Kidney (tissue), 13 donors: ENCODE measurements at regions not wholly inside any gene's neighbourhood (a gene's known extent, or its start where the extent isn't known, plus 50 kb on each side); places are given as distances from the start of the nearest gene placed in this dataset.

Experiments
- DNase-seq, 5 donors: peaks; one replicate each; pipeline ENCODE4 v3.0.0-alpha.2; 2013 to 2020
- FAIRE-seq: peaks from 2 replicates; lab custom pipeline; 2012; peaks lifted over from hg19 to GRCh38; lab: Jason Lieb, UNC
- H3K27ac ChIP-seq, 2 donors: one replicate each; pipeline ENCODE4 v1.7.0; 2013; ENCODE audit warnings: low read depth in 2 of 2, low read length in 2 of 2, inconsistent platforms in 1 of 2
- H3K27me3 ChIP-seq: one replicate; pipeline ENCODE4 v1.7.1; 2013; ENCODE audit warnings: low read length, inconsistent platforms; ENCODE audit not compliant: control insufficient read depth, insufficient read depth
- H3K36me3 ChIP-seq, 3 donors: one replicate each; pipeline versions ENCODE4 v1.7.0 to v1.7.1; 2013; ENCODE audit warnings: low read length in 3 of 3, control low read depth in 1 of 3, inconsistent platforms in 1 of 3; ENCODE audit not compliant: insufficient read depth in 3 of 3, control insufficient read depth in 2 of 3
- H3K4me1 ChIP-seq, 3 donors: one replicate each; pipeline versions ENCODE4 v1.7.0 to v1.7.1; 2013; ENCODE audit warnings: low read length in 3 of 3, inconsistent platforms in 1 of 3, low read depth in 1 of 3; ENCODE audit not compliant: control insufficient read depth in 2 of 3, insufficient read depth in 2 of 3
- H3K4me3 ChIP-seq, 3 donors: one replicate each; pipeline versions ENCODE4 v1.7.0 to v1.8.1; 2013; ENCODE audit warnings: low read length in 3 of 3, control low read depth in 1 of 3, inconsistent platforms in 1 of 3
- H3K9ac ChIP-seq, 3 donors: one replicate each; pipeline versions ENCODE4 v1.7.0 to v1.7.1; 2013; ENCODE audit warnings: low read length in 3 of 3, control low read depth in 1 of 3, inconsistent platforms in 1 of 3
- H3K9me3 ChIP-seq, 3 donors: one replicate each; pipeline versions ENCODE4 v1.7.0 to v1.7.1; 2013; ENCODE audit warnings: low read length in 3 of 3, control low read depth in 1 of 3, inconsistent platforms in 1 of 3; ENCODE audit not compliant: control insufficient read depth in 2 of 3, insufficient read depth in 1 of 3
- CTCF ChIP-seq: IDR thresholded peaks from 3 replicates; pipeline ENCODE4 v1.5.1; 2012; ENCODE audit warnings: mild to moderate bottlenecking, moderate library complexity, borderline replicate concordance; ENCODE audit not compliant: insufficient read depth; ENCODE audit errors: extremely low read depth
- intact Hi-C: fragments of 100-400 bp; cut with DNase I; formaldehyde crosslinking; loops from one replicate; pipeline ENCODE4 v1.11.1; 2022
- donor health status: control.
- donor health status: control.
- donor health status: control.
- donor health status: control.
- donor health status: control.
- donor health status: DM: yes; HTN: yes; CAD: no.
- donor health status: Normal renal cell carcinoma (clear cell type).

GRCh38 chr6:156160007-156160794 lies 617.0 kb upstream of the ARID1B start:
- H3K9ac ChIP-seq, result no peak overlapping the region
- H3K4me3 ChIP-seq, result no peak overlapping the region
- TF ChIP-seq CTCF, result no peak
- FAIRE-seq, result peak; percentile 23
- DNase-seq, result no peak
- H3K9me3 ChIP-seq, result no peaks in the 10 kb centered on the region
- no peaks in the 10 kb centered on the region for H3K36me3 ChIP-seq
- no peaks in the 10 kb centered on the region for H3K27me3 ChIP-seq
- intact Hi-C loops, result no loop called here
- H3K4me1 ChIP-seq, result no peaks in the 10 kb centered on the region
- no peak overlapping the region for H3K27ac ChIP-seq

- Histone ChIP-seq H3K4me1 (no peaks in the 10 kb centered on the region), H3K9ac (no peak overlapping the region), H3K27me3 (no peaks in the 10 kb centered on the region), H3K36me3 (no peaks in the 10 kb centered on the region), H3K27ac (no peak overlapping the region), H3K9me3 (no peaks in the 10 kb centered on the region), H3K4me3 (no peak overlapping the region)
- FAIRE-seq, result no peak
- DNase-seq, result no peak
- TF ChIP-seq CTCF, result no peak
- intact Hi-C loops, result no loop called here
These were observed 622.3 kb upstream of the ARID1B start for GRCh38 chr6:156154896-156155295.

DNA sequence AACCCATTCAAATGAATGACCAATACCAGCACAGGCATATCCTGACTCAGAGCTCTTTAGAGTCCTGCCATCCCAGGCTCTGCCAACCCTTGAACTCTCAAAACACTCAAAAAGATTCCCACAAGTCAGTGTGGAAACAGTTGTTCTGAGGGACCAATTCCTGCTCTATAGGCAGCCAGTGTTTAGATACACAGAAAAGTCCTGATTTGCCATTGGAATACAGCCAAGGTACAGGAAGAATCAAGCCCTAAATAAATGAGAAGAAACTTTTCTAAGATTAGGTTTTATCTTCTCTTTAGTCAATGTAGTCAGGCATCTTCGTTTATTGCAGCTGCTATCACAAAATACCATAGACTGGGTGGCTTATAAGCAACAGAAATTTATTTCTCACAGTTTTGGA lies 626.8 kb upstream of the ARID1B start:
- Histone ChIP-seq H3K27ac (no peak overlapping the region), H3K4me1 (no peaks in the 10 kb centered on the region), H3K36me3 (no peaks in the 10 kb centered on the region), H3K9me3 (no peaks in the 10 kb centered on the region), H3K9ac (no peak overlapping the region), H3K4me3 (no peak overlapping the region), H3K27me3 (no peaks in the 10 kb centered on the region)
- no peak for FAIRE-seq
- intact Hi-C loops, result no loop called here
- no peak for DNase-seq
- TF ChIP-seq CTCF, result no peak

- H3K36me3 ChIP-seq, result no peaks in the 10 kb centered on the region
- no peak overlapping the region for H3K9ac ChIP-seq
- no peak overlapping the region for H3K4me3 ChIP-seq
- no peak overlapping the region for H3K27ac ChIP-seq
- H3K4me1 ChIP-seq, result no peaks in the 10 kb centered on the region
- no peaks in the 10 kb centered on the region for H3K27me3 ChIP-seq
- no peak for TF ChIP-seq CTCF
- intact Hi-C loops, result no loop called here
- FAIRE-seq, result no peak
- no peaks in the 10 kb centered on the region for H3K9me3 ChIP-seq
- no peak for DNase-seq
These were observed 630.3 kb upstream of the ARID1B start for GRCh38 chr6:156146891-156147290.
